ENCODE measurements at regions not wholly inside any gene's neighbourhood (a gene's known extent, or its start where the extent isn't known, plus 50 kb on each side); places are given as distances from the start of the nearest gene placed in this dataset.
"Not testable (repeated sequence)": the region's sequence is repeated elsewhere in the genome, so short reads cannot be mapped to it uniquely, and the experiment has no call there.

DNA sequence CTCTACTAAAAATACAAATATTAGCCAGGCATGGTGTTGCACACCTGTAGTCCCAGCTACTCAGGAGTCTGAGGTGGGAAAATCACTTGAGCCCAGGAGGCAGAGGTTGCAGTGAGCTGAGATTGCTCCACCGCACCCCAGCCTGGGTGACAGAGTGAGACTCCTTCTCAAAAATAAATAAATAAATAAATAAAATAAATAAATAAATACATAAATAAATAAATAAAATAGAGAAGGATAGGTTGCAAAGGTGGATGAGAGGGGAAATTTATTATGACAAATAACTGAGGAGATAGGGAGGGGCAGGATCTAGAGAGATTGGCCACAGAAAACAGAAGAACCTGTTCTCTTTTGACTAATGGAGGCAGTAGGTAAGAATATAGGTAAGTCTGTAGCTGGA is 601.6 kb downstream of the LRRC70 start:
- not testable (repeated sequence) for DNase-seq

DNA sequence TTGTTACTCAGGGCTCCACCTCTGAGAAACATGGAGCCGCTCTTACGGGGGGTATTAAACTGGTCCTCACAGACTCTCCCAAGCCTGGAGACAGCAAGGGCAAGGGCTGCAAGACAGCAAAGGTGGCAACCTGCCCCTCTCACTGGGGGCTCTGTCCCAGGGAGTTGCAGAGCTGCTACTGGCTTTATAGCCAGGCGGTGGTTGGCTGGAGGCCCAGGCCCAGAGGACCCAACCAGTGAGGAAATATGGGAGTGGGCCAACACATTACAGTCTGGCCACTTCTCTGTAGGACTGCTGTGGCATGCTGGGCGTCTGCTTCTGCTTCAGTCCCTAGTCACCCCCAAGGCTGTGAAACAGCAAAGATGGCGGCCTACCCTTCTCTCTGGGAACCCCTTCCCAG is 597.2 kb downstream of the LRRC70 start:
- no peak for DNase-seq

DNA sequence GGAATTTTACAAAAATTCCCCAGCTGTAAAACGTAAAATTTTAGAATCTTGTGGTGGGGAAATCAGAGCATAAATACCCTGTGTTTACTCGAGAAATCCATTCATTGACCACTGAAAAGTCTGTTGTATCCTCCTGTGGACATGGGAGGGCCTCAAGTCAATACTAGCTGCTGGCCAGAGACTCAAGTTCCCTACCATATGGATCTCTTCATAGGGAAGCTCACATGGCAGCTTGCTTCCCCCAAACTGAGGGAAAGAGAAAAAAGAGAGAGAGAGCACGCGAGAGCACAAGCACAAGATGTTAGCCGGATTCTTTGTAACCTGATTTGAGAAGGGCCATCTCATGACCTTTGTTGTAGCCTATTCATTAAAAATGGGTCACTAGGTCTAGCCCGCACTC is 591.9 kb downstream of the LRRC70 start:
- no peak for DNase-seq

DNA sequence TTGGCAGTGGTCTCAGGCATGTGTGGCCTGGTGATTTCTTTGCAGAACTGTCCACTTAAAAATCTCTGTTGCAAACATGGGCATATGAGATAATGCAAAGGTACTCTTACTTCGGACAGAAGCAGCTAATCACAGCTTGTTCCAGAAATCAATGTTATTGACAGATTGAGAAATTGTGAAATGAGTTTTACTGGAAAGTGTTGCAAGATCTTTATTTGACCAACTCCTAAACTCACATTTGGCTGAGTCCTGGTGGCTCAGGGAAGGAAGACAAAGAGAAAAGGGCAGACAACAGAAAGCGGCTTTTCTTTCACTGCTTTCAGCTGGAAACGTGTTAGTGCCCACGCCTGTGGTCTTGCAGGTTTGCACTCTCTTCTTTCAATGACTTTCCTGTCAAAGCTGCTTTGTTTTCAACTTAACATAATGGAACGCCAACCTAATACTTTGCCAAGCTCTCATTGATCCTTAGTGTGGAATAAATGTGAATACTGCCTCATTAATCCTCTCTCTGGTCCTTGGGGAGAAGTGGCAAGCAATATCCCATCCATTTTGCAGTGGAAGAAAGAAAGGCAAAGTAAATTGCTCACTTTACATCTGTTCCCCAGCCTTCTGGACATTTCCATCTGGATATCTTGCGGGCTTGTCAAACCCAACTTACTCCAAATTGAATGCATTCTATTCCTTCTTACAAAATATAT is 586.4 kb downstream of the LRRC70 start:
- DNase-seq = no peak

DNA sequence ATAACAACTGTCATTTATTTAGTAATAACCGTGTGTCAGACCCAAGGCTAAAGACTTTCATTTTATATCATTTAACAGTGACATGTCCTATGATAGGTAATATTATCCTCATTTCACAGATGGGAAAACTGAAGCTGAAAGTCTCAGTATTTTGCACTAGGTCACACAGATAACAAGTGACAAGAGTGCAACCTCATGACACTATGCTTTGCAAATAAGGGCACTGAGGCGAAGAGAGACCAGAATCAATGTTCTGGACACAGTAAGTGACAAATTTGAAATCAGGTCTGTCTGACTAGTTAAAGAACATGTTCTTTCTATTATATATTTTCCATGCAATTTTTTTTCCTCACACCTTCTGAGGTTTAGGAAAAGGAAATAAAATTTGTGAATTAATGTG is 585.7 kb downstream of the LRRC70 start:
- DNase-seq = no peak

DNA sequence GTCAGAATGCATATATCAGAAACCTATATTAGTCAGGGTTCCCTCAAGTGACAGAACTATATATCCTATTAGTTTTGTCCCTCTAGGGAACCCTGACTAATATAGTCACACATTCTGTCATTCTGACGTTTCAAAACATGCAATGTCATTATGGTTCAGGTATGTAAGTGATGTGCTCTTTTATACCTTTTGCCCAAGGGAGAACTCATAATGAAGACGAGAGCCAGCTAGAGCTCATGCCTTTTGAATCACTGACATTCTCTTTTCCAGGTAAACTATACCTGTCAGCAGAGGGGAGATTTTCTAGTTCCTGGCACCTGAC is 576.7 kb downstream of the LRRC70 start:
- DNase-seq = no peak

DNA sequence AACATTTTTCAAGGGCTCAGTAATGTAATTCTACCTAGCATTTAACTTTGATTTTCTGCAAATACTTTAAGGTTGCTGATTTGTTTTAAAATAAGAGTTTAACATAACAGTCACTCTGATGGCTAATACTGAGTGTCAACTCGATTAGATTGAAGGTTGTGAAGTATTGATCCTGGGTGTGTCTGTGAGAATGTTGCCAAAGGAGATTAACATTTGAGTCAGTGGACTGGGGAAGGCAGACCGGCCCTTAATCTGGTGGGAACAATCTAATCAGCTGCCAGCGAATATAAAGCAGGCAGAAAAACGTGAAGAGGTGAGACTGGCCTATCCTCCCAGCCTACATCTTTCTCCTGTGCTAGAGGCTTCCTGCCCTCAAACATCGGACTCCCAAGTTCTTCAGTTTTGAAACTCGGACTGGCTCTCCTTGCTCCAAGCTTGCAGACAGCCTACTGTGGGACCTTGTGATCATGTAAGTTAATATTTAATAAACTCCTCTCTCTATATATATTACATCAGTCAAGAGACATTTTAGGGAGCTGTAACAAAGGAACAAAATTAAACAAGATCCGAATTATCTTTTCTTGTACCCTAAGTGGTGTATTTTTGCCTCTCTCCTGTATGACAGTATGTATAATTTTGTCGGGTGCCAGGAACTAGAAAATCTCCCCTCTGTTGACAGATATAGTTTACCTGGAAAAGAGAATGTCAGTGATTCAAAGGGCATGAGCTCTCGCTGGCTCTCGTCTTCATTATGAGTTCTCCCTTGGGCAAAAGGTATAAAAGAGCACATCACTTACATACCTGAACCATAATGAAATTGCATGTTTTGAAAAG is 576.1 kb downstream of the LRRC70 start:
- no peak for DNase-seq

DNA sequence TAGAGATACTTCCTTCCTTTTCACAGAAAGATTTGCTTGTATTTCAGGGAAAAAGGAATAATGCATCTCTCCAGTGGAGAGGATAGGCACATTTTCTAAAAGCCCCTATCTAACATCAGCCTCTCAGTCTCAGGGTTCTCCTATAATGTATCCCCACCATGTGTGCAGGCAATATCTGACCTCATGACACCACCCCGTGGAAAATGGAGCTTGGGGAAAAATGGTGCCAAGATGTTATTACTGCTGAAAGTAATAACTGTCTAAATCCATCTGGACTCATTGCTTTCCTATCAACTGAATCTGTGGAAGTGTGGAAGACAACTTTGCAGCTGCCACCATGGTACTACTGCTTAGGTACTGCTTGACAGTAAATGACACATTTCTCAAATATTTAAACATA is 574.3 kb downstream of the LRRC70 start:
- DNase-seq = no peak

DNA sequence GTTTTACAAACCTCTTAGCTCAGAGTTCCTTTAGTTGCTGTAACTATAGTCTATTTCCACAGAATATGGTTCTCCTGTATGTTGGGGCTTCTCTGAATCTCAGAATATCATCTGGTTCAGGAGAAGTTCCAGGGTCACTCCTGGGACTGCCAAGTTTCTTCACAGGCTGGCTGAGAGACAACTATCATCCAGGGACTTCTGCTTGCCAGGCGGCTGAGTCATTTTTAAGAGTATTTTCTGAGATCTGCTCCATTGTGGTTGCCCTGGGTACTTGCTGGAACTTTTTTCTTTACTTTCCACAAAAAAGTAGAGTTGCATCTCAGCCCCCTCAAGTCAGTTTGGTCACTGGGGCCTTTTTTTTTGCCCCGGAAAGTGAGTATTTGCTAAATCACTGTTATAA is 566.5 kb downstream of the LRRC70 start:
- DNase-seq = no peak

DNA sequence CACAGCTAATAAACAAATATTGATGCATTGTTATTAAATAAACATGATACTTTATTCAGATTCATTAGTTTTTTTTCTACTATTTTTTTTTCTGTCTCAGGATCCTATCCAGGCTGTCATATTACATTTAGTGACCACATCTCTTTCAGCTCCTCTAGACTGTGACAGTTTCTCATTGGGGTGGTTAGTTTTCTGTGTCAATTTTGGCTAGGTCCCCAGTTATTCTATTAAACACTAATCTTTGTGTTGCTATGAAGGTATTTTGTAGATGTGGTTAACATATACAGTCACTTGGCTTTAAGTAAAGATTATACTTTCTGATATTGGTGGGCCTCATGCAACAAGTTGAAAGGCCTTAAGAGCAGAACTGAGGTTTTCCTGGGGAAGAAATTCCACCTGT is 563.0 kb downstream of the LRRC70 start:
- DNase-seq = no peak

DNA sequence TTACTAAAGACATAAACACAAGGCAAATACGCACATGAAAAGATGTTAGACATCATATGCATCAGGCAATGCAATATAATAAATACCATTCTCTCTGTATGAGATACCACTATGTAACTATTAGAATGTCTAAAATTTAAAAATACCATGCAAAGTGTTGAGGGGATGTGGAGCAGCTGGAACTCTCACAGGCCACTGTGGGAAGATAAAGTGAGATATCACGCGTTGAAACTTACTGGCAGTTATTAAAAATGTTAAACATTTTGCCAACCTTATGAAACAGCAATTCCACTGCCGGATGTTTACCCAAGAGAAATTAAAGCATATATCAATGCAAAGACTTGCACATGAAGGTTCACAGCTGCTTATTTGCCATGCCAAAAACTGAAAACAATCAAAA is 556.7 kb downstream of the LRRC70 start:
- no peak for DNase-seq

DNA sequence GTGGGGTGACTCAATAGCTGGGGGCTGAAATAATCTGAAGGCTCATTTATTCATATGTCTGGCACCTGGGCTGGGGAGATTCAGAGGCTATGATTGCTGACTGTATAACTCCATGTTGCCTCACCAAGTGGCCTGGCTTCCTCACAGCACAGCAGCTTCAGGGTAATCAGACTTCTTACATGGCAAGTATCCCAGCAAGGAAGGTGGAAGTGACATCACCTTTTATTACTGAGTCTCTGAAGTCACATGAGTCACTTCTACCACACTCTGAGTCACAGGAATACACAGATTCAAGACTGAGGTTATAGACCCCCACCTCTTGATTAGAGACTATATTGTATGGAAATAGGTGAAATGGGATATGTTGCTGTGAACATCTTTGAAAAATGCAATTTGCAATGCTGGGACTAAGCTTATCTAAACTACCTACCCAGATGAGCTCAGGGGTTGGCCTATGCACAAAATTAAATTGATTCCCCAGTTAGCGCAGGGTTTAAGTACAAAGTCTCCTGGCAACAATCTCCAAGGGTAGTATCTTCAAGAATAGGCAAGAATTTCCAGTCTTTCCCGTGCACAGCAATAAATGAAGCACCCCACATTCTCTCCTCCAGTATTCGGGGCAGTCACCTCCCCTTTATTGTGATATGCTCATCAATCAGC is 553.1 kb downstream of the LRRC70 start:
- no peak for DNase-seq

DNA sequence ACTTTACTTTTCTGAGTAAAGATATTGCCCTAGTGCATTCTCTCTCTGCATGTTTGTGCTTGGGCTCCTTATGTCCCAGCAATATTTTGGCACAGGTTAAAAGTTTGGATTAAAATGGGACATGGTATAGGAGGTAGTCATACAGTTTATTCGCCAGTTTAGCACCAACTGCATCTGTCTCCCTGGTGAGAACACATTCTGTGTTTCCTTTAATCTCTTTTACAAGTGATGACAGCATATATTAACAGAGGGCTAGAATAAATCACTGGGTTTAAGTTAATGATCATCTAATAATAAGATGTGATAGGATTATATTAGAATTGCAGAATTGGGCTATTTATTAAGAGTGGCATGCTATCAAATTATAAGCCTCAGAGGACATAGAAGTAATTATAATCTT is 550.1 kb downstream of the LRRC70 start:
- DNase-seq = no peak

DNA sequence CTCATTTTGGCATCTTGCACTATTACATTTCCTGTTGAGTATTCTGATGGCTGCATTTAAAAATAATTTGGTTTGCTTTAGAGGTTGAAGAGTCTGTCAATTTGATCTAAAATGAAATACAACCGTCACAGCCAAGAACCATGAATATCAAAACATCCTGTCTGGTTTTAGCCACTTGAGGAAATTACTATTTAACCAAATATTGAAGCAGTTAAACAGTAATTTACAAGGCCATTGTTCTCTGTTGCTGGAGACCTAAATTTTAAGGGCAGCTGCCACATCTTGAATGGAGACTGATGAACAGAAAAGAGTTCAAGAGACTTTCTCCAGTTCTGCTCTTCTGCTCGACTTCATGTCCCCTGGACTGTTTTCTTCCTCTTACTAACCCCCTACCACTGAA is 549.4 kb downstream of the LRRC70 start:
- no peak for DNase-seq

DNA sequence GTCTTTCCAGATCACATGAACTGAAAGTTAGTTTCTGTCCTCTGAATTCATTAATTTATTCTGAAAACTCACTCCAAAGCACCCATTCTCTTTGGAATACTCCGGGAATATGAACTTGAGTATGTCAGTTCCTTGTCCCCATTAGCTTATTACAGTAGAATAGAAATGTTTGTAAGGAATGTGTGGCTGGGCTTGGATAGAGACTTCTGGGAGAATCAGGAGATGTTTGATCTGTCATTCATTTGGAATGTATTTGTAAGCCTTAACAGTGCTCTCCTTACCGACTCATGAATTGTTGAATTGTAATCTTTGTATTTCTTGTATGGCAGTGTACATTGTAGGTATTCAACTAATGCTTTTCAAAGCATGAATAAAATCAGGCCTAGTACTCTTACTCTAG is 548.4 kb downstream of the LRRC70 start:
- DNase-seq = no peak

DNA sequence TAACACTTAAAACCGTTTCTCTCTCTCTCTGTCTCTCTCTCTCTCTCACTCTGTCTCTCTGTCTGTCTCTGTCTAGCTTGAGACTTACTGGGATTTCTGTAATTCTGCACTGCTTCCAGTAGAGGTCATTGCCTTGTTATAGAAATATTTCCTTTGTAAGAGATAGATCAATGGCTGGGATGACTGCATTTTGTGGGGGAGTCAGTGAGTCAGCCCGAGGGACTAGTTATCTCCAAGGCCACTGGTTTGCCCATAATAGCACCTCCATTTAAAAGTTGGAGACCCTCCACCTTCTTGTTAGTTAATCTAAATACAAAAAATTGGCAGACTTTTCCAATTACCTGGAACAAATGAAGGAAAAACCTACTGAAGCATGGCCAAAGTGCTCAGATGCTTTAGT is 547.2 kb downstream of the LRRC70 start:
- peak; percentile 1 for DNase-seq

DNA sequence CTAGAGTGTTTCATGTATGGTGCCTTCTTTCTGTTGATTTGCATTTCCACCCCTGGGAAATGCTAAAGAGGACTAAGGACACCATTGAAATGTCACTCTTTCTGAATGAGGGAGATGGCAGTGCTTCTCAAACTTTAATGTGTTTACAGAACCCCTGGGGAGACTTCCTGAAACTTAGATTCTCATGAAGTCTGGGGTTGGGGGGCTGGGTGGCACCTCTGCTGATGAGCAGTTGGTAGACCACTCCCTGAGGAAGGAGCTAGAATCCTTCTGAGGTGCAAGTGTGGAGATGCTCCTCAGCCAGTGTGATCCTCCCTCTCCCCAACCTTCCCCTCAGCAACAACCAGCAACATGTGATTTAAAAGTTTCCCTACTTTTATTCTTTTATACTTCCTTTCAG is 546.8 kb downstream of the LRRC70 start:
- no peak for DNase-seq

DNA sequence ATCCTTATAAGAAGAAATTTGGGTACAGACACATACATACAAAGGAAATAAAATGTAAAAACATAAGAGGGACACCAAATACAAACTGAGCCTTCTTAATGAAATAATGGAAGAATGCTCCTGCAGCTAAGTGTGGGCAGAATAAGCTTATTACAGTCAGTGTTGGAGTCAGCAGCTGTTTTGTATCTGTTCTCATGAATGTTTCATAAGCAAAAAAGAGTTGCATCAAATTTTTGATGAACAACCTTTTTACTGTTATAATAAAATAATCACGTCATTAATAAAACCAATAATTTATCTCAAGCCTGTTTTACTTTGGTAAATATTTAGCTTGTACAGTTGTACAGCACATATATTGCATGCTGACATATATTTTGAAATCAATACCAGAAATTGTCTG is 545.6 kb downstream of the LRRC70 start:
- DNase-seq = no peak

DNA sequence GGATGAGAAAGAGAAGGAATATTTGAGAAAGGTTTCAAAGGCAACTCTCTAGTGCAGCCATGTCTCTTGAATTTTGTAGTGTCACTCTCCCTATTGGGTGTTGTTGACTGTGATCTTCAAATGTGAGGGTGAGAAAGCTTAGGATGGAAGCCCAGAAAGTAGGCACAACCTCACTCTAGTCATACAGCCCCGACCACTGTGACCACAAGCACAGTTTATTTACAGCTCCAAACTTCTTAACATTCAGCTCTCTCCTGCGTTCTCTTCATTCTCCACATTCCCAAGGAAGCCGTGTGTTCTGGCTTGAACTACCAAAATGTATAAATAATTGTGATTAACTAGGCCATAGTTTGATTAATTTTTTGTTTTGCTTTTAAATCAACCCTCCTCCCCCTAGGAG is 542.9 kb downstream of the LRRC70 start:
- no peak for DNase-seq

DNA sequence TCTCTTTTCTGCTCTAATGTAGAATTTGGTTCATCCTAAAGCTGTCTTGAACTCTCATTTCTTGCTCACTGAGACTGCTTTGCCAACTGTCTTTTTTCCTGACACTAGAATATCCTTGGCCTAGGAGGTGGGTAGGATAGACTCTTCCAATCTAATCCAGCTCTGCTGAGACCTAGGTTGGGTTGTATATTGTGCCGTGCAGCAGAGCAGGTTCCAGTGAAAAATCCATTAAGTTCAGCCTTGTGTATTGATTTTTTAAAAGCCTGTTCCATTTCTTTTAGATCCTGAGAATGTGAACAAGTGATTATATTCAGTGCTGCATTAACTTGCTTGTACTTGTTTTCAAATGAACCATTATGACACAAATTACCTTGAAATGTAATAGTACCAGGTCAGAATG is 539.6 kb downstream of the LRRC70 start:
- DNase-seq = no peak

DNA sequence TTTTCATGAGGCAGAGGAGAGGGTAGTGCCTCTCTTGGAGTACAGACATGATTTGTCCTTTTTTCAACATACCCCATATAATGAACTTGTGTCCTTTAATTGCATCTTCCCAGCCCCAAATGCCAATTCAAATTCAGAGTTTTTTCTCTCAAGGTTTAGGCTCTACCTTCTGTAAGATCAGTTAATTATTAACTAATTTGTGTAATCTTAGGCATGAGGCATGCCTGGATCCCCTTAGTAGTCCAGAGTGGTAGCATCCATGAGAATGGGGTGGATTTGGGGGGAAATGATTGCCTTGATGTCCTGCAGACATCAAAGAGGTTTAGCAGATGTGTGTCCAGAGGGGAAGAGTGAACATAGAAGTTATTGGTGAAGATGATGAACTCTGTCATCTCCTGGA is 533.3 kb downstream of the LRRC70 start:
- no peak for DNase-seq

DNA sequence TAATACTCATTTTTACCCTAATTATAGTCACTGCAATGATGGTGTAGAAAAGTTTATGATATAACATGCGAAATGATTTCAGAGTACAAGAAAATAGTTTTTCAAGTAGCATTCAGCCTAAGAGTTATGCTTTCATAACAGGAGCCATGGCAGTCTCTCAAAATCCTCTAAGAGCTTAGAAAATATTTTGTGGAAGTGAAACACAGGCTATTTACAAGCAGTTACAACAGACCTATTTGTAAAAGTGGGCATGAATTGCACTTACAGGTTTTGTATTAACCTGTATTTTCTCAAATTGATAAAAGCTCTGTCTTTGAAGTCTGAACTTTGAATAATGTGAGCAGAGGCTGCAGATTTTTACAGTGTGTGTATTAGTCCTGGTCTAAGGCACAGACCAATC is 523.3 kb downstream of the LRRC70 start:
- no peak for DNase-seq

DNA sequence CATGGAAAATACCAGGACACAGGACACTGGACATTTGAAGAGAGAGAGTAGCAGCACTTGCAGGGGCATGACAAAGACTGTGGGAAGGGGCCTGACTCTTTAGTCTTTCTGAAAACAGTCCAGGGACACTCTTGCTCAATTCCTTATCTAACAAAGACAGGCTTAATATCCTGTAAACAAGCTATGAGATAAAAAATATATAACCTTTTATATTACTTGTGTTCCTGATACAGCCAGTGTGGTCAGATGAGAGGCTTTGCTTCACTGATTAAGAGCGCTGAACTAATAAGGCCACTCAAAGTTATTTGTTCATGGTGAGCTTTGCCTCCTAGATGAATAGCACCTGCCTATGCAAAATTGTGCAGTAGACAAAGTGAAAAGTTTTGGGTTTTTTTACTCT is 518.7 kb downstream of the LRRC70 start:
- no peak for DNase-seq

DNA sequence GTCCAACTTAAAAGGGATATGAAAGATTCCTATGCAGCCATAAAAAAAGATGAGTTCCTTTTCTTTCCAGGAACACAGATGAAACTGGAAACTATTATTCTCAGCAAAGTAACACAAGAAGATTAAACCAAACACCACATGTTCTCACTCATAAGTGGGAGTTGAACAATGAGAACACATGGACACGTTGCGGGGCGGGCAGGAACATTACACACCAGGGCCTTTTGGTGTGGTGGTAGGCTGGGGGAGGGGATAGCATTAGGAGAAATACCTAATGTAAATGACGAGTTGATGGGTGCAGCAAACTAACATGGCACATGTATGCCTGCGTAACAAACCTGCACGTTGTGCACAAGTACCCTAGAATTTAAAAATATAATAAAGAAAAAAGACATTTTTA is 516.1 kb downstream of the LRRC70 start:
- DNase-seq = no peak
